ENCODE measurements at regions not wholly inside any gene's neighbourhood (a gene's known extent, or its start where the extent isn't known, plus 50 kb on each side); places are given as distances from the start of the nearest gene placed in this dataset.

DNA sequence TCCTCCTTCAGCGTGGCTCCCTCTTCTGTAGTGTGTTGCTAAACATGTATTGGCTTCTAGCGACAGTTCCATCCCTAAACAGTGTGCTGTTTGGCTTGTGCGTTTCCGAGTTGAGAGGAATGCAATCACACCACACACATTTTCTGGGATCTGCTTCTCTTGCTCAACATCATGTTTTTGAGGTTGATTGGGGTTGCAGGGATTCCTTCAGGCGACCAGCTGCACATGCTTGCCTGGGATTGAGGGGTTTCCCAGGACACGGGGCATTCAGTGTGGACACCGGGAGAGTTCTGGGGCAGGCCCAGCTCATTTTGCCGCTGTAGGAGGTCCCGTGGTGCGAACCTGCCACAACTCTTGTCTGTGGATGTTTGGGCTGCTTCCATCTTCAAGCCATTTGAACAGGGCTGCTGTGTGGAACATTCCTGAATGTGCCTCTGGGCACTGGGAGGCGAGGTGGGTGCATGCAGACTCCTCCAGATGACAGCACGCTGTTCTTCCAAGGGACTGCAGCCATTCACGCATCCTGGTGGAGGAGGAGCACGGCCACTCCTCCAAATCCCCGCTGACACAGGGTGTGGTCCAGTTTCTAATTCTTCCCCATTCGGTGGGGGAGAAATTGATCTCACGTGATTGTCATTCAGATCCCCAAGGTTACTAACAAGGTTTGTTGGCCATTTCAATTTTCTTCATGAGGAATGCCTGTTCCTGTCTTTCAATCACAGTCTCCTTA is 82.8 kb downstream of the PLXNA1 start:
- Histone ChIP-seq H3K27me3 (ENCODE audit: control insufficient read depth, insufficient read depth, low read length) (no peaks in the 10 kb centered on the region), H3K4me3 (ENCODE audit: low read length) (no peak overlapping the region), H3K4me1 (ENCODE audit: control insufficient read depth, insufficient read depth, low read length) (no peaks in the 10 kb centered on the region), H3K9ac (ENCODE audit: low read length) (no peak overlapping the region), H3K9me3 (ENCODE audit: control insufficient read depth, low read length) (no peaks in the 10 kb centered on the region), H3K36me3 (ENCODE audit: control insufficient read depth, insufficient read depth, low read length) (no peaks in the 10 kb centered on the region)

DNA sequence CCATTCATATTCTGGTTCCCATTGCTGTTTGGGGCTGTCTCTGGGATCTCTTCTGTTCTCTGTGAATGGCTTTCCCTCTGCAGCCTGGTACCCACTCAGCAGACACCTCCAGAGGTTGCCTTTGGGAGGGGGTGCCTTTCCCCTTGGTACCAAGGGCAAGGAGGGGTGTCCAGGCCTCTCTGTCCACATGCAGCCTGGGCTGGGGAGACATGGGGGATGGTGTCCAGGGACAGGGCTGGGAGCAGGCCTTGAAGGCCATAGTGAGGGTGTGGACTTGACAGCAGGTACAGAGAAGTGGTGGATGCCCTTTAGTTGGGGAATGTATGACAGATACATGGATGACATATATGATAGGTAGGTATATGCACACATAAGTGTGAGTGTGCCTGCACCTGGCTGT is 83.7 kb downstream of the PLXNA1 start:
- Histone ChIP-seq H3K9ac (ENCODE audit: low read length) (no peak overlapping the region), H3K4me1 (ENCODE audit: control insufficient read depth, insufficient read depth, low read length) (no peaks in the 10 kb centered on the region), H3K9me3 (ENCODE audit: control insufficient read depth, low read length) (no peaks in the 10 kb centered on the region), H3K36me3 (ENCODE audit: control insufficient read depth, insufficient read depth, low read length) (no peaks in the 10 kb centered on the region), H3K4me3 (ENCODE audit: low read length) (no peak overlapping the region), H3K27me3 (ENCODE audit: control insufficient read depth, insufficient read depth, low read length) (no peaks in the 10 kb centered on the region)

DNA sequence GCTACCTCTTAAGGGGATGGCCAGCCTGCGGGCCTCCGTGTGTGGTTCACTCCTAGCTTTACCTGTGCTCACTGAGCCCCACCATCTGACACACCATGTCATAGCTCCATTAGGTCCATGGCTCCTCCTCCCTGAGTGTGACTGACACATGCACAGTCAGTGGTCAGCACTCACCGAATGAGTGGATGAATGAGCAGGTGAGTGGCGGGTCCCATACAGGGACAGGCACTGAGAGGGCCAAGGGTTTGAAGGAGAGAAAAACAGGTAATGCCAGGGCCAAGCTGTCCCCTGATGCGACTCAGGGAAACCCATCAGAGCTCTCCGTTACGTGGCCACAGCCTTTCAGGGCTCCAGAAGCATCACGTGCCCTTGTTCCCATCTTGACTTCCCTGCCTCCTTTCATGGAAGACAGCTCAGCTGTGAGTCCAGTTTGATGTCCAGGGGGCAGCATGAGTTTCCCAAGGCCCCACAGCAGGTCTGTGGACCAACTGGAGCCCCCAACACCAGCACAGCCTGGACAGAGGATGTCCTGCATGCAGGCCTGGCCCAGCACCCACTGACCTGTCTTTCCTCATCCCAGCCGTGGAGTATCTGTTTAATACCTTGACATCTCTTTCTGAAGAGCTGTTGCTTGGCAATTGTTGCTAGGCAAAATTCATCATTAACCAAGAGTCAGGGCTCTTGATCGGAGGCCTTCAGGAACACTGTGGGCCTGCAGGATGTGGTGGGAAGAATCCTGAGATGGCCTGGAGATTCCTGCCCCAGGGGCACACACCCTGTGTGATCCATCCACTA is 84.4 kb downstream of the PLXNA1 start:
- no peaks in the 10 kb centered on the region for H3K9me3 ChIP-seq (ENCODE audit: control insufficient read depth, low read length)
- no peak overlapping the region for H3K9ac ChIP-seq (ENCODE audit: low read length)
- no peaks in the 10 kb centered on the region for H3K36me3 ChIP-seq (ENCODE audit: control insufficient read depth, insufficient read depth, low read length)
- H3K27me3 ChIP-seq (ENCODE audit: control insufficient read depth, insufficient read depth, low read length), result no peaks in the 10 kb centered on the region
- H3K4me1 ChIP-seq (ENCODE audit: control insufficient read depth, insufficient read depth, low read length), result no peaks in the 10 kb centered on the region
- no peak overlapping the region for H3K4me3 ChIP-seq (ENCODE audit: low read length)

DNA sequence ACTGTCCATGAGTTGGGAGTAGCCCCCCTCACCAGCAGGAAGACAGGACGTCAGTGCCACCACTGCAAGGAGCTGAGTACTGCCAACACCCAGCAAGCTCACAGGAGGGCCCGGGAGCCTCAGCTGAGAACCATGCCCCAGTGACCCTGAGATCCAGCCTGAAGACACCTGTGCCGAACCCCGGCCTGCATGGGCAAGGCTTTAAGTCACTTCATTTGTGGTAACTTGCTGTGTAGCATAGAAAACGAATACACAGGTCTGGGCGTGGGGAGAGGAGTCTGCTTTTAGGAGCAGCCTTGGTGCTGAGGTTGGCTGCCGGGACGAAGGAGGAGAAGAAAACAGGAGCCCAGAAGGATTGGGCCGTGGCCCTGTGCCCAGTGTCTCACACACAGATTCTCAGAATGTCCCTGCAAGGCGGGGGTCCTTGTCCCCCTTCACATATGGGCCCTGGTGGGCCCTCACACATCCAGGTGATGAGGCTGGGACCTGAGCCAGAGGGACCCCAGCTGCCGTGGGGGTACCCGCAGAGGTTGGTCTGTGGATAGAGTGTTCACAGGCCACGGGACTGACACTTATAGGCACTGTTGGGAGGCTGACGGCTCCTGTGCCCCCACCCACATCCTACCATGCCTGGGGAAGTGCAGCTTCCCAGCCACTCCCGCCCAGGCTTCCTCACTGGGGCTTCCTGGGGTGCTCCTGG is 85.3 kb downstream of the PLXNA1 start:
- Histone ChIP-seq H3K36me3 (ENCODE audit: control insufficient read depth, insufficient read depth, low read length) (no peaks in the 10 kb centered on the region), H3K9ac (ENCODE audit: low read length) (no peak overlapping the region), H3K27me3 (ENCODE audit: control insufficient read depth, insufficient read depth, low read length) (no peaks in the 10 kb centered on the region), H3K4me3 (ENCODE audit: low read length) (no peak overlapping the region), H3K9me3 (ENCODE audit: control insufficient read depth, low read length) (no peaks in the 10 kb centered on the region), H3K4me1 (ENCODE audit: control insufficient read depth, insufficient read depth, low read length) (no peaks in the 10 kb centered on the region)

DNA sequence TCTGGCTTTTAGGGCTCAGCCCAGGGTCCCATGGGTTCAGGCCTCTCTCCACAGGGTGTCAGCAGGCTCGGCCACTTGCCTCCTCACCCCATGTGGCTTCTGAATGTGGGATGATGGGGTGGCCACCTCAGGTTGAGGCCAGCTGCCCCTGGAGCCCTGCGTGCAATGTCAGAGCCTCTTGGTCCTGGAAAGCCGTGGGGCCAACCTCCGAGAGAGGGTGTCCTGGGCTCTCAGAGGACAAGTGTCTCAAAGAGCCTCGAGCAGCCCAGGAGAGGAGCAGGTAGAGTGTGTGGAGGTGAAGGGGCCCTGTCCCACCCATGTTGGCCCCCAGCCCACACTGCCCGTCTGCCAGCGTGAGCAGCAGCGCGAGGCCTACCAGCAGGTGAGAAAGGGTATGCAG is 86.0 kb downstream of the PLXNA1 start:
- H3K4me3 ChIP-seq (ENCODE audit: low read length), result no peak overlapping the region
- H3K9ac ChIP-seq (ENCODE audit: low read length), result no peak overlapping the region
- no peaks in the 10 kb centered on the region for H3K36me3 ChIP-seq (ENCODE audit: control insufficient read depth, insufficient read depth, low read length)
- no peaks in the 10 kb centered on the region for H3K9me3 ChIP-seq (ENCODE audit: control insufficient read depth, low read length)
- no peaks in the 10 kb centered on the region for H3K27me3 ChIP-seq (ENCODE audit: control insufficient read depth, insufficient read depth, low read length)
- H3K4me1 ChIP-seq (ENCODE audit: control insufficient read depth, insufficient read depth, low read length), result no peaks in the 10 kb centered on the region

DNA sequence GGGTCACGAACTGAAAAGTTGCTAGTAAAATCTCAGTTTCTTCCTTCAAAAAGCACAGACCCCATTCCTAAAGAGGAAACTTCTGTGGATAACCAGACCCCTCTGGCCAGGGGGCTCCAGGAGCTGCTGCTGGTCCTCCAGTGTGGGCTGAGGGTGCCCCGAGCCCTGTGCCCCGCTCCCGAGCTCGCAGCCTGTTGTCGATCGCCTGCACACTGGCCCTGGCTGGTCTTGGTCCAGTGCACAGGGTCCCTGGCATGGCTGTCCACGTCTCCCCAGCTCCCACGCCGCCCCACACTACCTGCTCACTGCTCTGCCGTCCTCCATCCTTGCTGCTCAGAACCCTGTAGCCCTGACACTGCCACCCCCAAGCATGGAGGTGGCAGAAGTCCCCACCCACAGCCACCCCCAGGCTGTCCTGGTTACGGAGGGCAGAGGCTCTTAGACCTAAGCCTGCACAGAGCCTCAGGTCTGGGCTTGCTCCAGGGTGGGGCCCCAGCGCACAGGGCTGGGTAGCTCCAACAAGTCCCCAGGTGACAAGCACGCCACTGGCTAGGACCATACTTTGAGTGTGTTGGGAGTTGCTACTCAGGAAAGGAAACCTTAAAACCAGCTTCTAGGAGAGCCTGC is 87.0 kb downstream of the PLXNA1 start:
- Histone ChIP-seq H3K4me3 (ENCODE audit: low read length) (no peak overlapping the region), H3K27me3 (ENCODE audit: control insufficient read depth, insufficient read depth, low read length) (no peaks in the 10 kb centered on the region), H3K9me3 (ENCODE audit: control insufficient read depth, low read length) (no peaks in the 10 kb centered on the region), H3K4me1 (ENCODE audit: control insufficient read depth, insufficient read depth, low read length) (no peaks in the 10 kb centered on the region), H3K36me3 (ENCODE audit: control insufficient read depth, insufficient read depth, low read length) (no peaks in the 10 kb centered on the region), H3K9ac (ENCODE audit: low read length) (no peak overlapping the region)

DNA sequence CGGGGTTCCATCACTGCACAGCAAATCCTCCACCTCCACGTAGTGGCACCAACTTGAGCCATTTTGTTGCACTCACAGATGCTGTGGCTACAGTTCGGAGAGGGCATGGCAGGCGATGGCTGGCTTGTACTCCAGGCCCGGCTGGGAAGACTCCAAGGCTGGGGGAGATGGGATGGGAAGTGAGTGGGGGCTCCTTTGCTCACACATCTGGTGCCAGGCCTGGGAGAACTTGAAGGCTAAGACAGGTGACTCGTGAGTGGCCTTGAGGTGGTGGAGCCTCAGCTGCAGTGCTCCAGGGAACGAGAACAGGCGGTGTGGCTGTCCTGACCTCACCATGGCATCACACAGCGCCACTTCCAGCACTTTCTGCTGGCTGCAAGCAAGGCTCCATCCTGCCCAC is 87.9 kb downstream of the PLXNA1 start:
- no peak overlapping the region for H3K4me3 ChIP-seq (ENCODE audit: low read length)
- no peaks in the 10 kb centered on the region for H3K4me1 ChIP-seq (ENCODE audit: control insufficient read depth, insufficient read depth, low read length)
- no peak overlapping the region for H3K9ac ChIP-seq (ENCODE audit: low read length)
- no peaks in the 10 kb centered on the region for H3K36me3 ChIP-seq (ENCODE audit: control insufficient read depth, insufficient read depth, low read length)
- no peaks in the 10 kb centered on the region for H3K27me3 ChIP-seq (ENCODE audit: control insufficient read depth, insufficient read depth, low read length)
- H3K9me3 ChIP-seq (ENCODE audit: control insufficient read depth, low read length), result no peaks in the 10 kb centered on the region

DNA sequence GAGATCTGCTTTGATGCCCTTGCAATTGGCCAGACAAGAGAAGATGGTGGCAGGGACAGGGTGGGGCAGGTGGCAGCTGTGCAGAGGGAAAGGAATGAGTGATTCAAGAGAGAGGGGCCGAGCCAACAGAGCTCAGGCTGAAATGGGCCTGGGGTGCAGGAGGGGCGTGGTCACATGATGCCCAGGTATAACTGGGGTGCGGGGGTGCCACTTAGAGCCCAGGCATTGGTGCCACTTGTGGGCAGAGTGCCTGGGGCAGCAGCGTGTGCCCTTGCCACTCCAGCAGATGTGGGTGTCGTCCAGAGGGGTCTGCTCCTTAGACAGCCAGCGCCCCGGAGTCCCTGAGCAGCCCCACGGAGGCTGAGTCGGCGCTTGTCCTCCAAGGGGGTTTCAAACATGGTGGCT is 88.7 kb downstream of the PLXNA1 start:
- H3K9me3 ChIP-seq (ENCODE audit: control insufficient read depth, low read length), result no peaks in the 10 kb centered on the region
- H3K4me1 ChIP-seq (ENCODE audit: control insufficient read depth, insufficient read depth, low read length), result no peaks in the 10 kb centered on the region
- no peak overlapping the region for H3K9ac ChIP-seq (ENCODE audit: low read length)
- H3K27me3 ChIP-seq (ENCODE audit: control insufficient read depth, insufficient read depth, low read length), result no peaks in the 10 kb centered on the region
- H3K36me3 ChIP-seq (ENCODE audit: control insufficient read depth, insufficient read depth, low read length), result no peaks in the 10 kb centered on the region
- H3K4me3 ChIP-seq (ENCODE audit: low read length), result no peak overlapping the region

DNA sequence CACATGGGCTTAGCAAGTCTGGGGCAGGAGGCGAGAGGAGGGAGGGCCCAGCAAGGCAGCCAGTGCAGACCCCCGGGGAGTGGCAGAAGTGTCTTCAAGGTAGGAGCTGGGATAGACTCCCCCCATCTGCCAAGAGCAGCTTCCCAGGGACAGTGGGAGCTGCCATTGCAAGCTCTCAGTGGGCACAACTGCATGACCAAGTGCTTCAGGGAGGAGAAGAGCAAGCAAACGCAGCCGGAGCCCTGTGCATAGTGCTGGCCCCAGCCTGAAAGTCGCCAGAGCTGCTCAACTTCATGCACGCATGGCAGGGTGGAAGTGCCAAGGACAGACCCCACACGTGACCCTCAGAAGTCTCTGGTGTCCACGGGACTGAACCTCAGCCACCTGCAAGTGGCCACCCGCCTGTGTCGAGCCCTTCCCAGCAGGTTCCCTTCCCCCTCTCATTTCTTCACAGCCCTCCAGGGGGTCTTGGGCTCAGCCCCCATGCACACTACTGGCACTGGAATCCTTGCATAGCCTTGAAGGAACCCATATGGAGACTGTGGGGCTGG is 89.4 kb downstream of the PLXNA1 start:
- H3K4me1 ChIP-seq (ENCODE audit: control insufficient read depth, insufficient read depth, low read length), result no peaks in the 10 kb centered on the region
- H3K9me3 ChIP-seq (ENCODE audit: control insufficient read depth, low read length), result no peaks in the 10 kb centered on the region
- H3K4me3 ChIP-seq (ENCODE audit: low read length), result no peak overlapping the region
- H3K27me3 ChIP-seq (ENCODE audit: control insufficient read depth, insufficient read depth, low read length), result no peaks in the 10 kb centered on the region
- no peaks in the 10 kb centered on the region for H3K36me3 ChIP-seq (ENCODE audit: control insufficient read depth, insufficient read depth, low read length)
- no peak overlapping the region for H3K9ac ChIP-seq (ENCODE audit: low read length)

DNA sequence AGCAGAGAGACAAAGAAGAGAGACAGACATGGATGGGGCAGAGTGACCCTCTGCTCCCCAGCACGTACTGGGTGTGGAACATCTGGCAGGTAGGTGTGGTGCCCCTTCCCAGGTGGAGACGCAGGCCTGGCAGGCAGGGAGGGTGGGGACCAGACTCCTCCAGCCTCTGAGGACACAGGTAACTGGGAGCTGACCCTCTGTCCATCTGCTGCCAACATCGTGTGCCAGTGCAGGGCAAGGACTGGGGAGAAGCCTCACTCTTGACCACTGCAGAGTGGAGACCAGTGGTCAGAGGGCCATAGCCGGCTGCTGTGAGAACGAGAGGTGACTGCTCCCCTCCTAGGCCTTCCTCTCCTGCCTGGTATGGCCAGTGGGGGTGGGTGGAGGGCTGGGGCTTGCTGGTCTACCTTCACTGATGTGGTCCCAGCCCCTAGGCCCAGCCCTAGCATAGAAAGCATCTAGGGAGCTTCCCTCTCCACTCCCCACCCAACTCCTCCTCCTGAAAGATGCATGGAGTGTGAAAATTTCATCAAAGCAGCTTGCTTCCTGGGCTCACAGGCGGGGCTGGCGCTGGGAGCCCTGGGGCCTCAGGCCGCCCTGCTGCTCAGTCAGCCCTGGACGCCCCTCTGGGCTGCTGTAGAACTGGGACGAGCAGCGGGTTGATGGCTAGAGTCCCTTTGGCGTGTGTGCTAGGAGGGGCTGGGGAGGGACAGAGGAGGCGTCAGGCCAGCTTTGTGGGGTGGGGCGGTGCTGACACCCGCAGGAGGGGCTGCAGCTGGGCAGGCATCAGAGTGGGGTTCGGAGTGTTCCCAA is 90.3 kb downstream of the PLXNA1 start:
- no peak overlapping the region for H3K4me3 ChIP-seq (ENCODE audit: low read length)
- no peaks in the 10 kb centered on the region for H3K9me3 ChIP-seq (ENCODE audit: control insufficient read depth, low read length)
- H3K9ac ChIP-seq (ENCODE audit: low read length), result no peak overlapping the region
- no peaks in the 10 kb centered on the region for H3K36me3 ChIP-seq (ENCODE audit: control insufficient read depth, insufficient read depth, low read length)
- no peaks in the 10 kb centered on the region for H3K27me3 ChIP-seq (ENCODE audit: control insufficient read depth, insufficient read depth, low read length)
- H3K4me1 ChIP-seq (ENCODE audit: control insufficient read depth, insufficient read depth, low read length), result no peaks in the 10 kb centered on the region
